Umbilical cord (tissue), 1 donor: ENCODE measurements at regions not wholly inside any gene's neighbourhood (a gene's known extent, or its start where the extent isn't known, plus 50 kb on each side); places are given as distances from the start of the nearest gene placed in this dataset.
"Not testable (repeated sequence)": the region's sequence is repeated elsewhere in the genome, so short reads cannot be mapped to it uniquely, and the experiment has no call there.

ENCODE experiments used
- DNase-seq: peaks from one replicate; pipeline ENCODE4 v3.0.0-alpha.2; 2015; ENCODE audit warnings: low spot score

DNA sequence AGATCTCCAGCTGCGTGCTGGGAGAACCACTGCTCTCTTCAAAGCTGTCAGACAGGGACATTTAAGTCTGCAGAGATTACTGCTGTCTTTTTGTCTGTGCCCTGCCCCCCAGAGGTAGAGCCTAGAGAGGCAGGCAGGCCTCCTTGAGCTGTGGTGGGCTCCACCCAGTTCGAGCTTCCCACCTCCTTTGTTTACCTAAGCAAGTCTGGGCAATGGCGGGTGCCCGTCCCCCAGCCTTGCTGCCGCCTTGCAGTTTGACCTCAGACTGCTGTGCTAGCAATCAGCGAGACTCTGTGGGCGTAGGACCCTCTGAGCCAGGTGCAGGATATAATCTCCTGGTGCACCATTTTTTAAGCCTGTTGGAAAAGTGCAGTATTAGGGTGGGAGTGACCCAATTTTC, 128.6 kb downstream of the ACTR3 start:
- not testable (repeated sequence) for DNase-seq

DNA sequence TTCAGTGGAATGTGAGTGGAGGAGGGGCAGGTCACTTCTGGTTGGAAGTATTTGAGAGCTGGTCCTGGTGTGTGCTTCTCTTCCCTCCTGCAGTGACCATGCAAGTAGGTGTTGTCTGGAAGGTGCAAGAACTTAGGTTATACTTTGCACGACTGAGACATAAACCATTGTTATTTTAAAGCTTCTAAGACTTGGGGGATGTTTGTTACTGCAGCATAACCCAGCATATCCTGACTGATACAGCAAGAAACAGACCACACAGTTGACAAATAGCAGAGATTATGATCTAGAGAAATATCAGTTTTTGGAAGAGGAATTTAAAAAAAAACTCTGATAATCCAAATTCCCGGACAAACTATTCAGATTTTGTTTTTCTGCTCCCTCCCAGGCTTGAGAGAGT, 130.8 kb downstream of the ACTR3 start:
- no peak for DNase-seq

DNA sequence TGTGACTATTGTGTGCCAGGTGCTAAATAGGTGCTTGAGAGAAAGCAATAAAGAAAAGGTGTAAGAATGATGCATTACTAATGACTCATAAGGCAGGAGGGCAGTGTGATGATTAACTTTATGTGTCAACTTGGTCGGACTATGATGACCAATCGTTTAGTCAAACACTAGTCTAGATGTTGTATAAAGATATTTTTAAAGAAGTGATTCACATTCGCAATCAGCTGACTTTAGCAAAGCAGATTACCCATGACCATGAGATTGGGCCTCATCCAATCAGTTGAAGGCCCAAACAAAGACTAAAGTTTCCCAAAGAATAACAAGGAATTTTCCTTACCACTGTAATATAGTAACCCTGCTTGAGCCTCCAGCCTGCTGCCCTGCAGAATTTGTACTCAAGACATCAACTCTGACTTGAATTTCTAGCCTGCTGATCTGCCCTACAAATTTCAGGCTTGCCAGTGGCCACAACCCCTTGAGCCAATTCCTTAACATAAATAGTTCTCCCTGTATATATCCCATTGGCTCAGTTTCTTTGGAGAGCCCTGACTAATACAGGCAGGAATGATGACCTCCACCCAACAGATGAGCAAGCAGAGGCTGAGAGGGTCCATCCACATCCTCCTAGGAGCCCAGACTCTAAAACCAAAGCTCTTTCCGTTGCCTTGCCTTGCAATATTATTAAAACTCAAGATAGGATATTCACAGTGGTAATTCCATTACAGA, 132.6 kb downstream of the ACTR3 start:
- DNase-seq, result no peak

DNA sequence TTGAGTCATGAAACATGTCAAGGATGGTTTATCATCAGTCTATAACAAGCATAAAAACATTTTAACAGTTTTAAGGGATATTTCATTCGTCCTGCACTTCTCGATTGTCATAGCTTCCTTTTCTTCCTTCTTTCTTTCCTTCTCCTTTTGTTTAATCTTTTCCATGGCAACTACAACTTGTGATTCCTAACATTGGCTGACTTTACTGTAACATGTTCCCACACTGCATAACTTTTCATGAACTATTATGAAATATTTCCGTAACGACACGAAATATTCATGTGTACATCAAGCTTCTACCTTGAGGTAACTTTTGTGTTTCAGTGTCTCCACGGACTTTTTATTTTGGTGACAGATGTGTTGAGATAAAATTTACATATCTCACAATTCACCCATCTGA, 134.4 kb downstream of the ACTR3 start:
- no peak for DNase-seq

DNA sequence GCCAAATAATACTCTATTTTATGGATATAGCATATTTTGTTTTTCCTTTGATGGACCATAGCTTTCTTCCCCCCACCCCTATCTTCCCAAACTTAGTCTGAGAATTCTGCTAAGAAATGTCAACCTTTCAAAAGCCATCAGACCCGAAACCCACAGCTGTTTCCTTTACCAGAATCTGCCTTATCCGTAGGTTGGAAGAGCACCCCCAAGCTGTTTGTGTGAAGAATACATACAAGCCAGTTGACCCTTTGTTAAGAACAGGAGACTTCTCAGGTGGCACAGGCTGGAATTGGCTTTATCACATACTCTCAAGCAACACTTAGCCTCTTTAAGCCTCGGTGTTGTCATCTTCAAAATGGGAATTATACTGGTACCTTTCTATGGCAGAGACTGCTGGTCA, 135.1 kb downstream of the ACTR3 start:
- no peak for DNase-seq

DNA sequence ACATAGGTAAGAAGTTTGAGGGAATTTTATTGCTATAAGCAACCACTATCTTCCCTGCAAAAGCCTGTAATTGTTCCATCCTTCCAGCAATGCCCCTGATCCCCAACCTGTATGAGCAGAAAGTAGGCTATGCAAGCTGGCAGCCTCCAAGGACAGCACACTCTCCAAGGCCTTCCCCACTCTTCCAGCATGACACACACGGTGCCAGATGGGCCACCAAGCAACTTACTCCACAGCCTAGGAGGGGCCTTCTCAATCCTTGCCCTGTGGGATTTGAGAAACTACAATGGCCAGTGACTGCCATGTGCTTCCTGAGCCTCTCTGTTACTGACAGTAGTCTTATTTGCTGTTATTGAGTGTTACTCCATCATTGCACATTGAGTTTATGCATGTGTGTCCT, 137.5 kb downstream of the ACTR3 start:
- no peak for DNase-seq

DNA sequence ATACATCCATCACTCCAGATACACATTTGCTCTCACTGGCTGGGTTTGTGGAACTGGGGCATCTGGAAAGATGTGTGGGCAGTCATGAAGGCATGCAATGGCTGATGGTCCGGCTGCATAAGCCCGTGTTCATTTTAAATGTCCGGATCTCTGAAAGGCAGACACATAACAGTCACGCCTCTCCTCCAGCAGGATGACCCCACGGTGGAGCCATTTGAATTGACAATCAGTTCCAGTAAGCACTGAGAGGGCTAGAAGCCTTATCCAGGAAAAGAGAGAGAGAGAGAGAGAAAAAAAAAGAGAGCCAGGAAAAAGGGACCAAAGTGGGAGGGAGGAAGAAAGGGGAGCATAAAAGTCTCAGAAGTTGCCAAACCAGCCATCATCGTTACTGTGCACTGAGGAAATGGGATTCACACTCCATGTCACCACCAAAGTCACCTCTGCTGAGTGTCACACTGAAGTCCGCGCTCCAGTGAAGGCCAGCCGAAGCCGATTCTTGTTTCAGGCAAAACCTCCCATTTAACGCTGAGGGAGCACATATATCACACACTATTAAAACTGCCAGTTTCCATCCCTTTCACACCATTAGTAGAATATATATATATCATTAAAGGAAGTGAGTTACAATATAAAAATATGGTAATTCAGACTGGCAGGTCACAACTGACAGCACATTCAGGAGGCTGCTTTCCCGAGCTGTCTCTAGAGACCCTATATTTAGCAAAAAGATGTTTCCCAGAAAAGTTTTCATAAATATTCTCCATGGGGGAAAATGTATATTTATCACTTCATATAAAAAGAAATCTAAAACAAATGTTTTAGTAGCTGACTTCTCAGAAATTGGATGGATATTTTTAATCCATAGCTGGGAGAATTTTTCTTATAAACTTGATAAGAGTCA, 142.0 kb downstream of the ACTR3 start:
- no peak for DNase-seq

DNA sequence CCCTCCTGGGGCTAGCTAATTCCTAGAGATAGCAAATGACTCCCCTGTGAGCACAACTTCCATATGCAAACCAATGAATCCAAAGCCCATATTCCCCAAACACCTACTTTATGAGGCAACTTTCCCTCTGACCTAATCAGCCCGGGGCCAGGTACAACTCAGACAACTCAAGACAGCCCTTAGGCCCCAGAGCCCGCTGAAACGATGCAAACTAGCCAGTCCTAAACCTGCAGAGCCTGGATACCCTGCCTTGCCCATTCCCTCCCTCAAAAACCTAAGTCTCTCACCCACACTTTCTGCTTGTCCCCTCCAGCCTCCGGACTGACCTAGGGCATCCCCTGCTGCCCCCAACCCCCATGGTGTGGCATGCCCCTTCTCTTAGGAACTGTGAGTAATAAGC, 142.8 kb downstream of the ACTR3 start:
- DNase-seq, result no peak

DNA sequence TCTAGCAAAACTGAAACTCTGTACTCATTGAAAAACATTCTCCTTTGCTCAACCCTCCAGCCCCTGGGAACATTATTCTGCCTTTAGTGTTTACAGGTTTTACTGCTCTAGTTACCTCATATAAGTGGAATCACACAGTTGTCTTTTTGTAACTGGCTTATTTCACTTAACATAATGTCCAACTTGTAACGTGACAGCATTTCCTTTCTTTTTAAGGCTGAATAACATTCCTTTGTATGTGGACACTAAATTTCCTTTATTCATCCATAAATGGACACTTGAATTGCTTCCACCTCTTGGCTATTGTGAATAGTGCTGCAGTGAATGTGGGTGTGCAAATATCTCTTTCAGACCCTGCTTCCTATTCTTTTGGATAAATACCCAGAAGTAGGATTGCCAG, 144.9 kb downstream of the ACTR3 start:
- DNase-seq, result no peak

DNA sequence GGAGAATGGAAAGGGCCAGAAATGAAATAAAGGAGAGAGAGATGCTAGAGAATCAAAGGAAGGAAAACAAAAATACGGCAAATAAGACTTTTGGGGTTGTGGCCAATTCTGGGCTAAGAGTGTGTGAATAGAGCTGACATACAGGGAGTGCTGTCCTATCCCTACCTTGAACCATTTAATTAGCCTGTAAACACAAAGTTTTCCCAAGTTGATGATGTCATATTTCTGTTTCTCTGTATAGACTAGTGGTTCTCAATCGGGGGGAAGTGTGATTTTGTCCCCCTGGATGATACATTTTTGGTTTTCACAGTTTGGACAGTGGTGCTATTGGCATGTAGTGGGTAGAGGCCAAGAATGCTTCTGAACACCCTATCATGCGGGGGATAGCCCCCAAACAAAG, 148.8 kb downstream of the ACTR3 start:
- DNase-seq, result no peak

DNA sequence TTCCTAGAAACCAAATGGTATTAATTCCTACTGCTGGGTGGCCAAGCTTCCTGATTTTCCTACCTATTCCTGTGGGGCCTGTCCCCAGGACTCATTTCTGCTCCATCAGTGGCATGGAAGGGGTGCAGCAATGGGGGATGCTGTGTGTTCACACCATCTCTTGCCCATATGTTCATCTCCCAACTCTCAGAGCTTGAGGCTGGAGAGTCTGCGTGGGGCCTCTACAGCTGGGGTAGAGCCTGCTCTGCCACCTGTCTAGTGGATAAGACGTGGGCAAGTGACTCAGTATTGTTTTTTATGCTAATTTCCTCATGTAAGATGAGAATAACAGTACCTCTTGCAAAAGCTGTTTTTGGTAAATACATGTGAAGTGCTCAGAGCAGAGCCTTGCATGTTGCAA, 149.8 kb downstream of the ACTR3 start:
- no peak for DNase-seq

DNA sequence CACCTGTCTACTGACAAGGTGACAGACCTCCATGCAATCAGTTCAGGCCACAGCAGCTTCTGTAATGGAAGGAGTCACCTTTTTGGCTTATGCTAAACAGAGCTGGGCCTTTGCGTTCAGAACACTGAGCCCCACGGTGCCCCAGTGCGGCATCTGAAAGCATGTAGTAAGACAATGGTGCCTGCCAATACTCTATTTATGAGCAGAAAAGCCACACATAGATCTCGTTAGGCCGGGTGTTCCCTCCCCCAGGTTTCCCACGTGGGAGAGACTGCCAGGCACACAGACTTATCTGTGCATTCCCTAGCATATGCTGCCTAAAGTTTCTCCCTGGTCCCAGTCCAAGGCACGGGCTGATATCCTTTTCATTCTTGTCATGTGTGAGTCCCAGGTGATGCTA, 150.9 kb downstream of the ACTR3 start:
- DNase-seq, result no peak

DNA sequence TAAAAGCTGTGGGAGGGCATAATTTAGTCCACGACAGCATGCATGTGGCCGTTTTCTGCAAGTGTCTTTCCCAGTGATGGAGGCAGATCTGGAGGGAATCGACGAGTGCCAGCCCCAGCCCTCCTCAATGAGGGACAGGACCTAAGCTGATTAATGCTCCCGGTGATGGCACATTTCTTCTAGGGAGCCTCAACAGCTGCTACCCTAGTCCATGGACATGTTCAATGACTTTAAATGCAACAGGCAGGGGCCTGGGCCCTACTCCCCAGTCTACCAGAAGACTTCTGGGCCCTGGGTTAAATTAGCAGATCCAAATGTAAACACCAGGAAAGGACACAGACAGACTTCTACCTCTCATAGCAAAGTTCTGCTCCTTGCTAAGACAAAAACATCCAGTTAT, 155.1 kb downstream of the ACTR3 start:
- no peak for DNase-seq

DNA sequence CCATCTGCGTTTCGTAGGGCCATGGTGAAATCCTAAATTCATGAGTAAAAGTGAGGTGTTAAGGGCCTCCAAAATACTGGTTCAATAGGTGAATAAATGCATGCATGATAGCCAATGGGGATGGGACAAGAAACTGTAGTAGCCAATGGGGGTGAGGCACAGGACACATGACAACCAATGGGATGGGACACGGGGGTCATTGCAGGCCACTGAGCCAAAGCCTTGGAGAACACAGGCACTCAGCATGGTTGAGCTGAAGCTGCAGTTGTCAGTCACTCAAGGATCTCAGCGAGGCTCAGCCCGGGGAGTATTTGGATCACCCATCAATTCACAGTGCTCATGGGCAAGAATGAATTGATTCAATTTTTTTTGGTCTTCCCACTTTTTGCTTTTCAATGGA, 156.5 kb downstream of the ACTR3 start:
- no peak for DNase-seq

DNA sequence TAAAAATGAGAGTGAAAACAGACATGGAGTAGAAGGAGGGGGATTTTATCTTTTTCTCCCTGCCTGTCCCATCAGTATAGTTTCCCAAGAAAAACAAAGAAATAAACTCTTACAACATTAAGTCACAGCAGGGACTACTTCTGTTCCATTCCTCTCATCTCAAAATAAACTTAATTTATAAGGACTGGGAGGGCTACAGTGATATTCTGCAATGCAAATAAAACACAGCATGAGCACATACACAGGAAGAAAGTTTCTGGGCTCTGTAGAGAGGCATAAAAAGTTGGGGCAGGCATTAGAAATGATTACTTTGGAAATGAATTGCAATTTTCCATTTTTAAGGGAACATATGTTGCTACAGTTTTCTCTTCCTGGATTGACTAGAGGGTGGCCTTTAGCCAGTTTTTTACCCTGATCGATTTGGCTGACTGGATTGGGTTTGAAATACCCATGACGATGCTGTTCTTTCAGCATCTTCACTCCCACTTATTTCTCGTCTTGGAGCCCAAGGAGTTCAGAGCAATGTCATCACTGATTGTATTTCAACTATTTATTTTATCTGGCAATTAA, 157.1 kb downstream of the ACTR3 start:
- no peak for DNase-seq

DNA sequence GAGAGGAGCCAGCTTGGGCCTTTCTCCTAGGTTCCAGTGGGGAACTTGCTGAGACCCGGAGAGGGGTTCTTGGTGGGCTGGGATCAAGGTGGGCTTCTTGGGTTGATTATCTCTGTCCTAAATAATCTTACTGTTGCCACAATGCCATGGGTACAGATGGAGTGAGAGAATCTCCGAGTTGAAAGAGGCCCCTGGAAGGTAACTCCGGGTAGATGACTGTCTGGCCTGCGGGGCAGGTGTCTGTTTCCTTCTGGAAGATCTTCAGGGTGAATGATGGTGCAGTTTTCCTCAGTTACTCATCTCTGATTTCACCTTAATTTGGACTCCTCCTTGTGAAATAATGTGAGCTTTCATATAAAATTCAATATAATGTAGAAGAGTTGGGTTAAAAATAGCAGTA, 159.4 kb downstream of the ACTR3 start:
- DNase-seq, result no peak

DNA sequence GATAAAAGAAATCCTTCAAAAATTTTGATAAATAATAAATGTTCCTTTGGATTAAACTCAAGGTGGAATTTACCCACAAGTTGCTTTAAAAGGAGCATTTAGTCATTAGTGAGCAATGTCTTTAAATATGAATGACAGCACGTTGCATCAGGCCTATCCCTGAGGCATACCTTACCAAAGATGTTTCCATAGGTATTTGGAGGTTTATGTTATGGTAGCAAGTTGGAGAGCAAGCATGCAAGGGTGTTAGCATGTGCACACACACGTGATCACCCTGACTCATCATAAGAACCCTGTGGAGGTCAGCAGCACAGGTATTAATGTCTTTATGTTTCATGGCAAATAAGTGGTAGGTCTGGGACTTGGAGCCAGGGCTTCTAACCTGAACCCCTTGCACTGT, 159.9 kb downstream of the ACTR3 start:
- DNase-seq, result no peak

DNA sequence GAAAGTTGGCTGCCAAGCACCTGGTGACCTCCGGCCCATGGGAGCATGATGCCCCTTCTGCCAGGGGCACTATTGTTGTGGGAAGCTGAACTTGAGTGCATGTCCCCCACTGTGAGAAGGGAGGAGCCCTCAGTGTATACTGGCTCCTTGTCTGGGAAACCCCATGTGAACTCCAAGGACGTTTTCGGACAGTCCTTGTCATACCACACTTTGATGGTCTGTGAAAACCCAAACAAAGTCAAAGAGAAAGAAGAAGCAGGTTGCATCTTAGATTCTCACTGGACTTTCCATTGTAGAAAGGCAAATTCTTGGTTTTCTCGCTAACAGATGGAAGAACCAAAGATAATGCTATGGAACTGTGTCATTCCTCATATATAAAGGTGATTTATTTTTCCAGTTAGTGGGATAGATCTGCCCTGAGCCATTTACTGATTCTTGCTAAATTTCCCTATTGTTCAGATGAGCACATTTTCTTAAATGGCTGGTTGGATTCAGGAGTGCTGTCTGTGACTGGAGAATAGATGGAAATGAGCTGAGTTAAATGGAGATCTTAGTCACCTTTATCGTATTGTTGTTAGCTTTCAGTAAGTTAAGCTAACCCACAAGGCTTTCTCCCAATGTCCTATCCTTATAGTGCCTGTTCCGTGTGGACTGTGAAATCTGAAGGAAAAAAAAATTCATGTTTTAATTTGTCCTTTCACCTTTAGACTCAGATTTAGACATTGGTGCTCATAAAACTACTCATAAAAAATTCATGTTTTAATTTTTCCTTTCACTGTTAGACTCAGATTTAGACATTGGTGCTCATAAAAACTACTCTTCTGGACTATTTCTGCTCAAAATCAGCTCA, 166.6 kb downstream of the ACTR3 start:
- DNase-seq, result no peak

DNA sequence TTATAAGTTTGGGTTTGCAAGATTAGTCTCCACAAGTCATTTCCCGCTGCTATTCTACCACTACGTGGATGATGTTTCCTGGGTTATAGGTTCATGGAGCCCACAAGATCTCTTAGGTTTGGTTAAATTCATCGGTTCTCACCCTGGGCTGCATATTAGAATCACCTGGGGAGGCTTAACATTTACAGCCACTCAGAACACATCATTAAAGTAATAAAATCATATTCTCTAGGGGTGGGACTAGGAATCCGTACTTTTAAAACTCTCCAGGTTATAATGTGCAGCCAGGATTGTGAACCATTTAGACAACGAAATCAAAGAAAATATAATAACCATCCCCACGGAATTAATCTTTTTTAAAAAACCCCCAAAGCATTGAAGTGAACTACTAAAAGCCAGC, 167.7 kb downstream of the ACTR3 start:
- DNase-seq, result no peak

DNA sequence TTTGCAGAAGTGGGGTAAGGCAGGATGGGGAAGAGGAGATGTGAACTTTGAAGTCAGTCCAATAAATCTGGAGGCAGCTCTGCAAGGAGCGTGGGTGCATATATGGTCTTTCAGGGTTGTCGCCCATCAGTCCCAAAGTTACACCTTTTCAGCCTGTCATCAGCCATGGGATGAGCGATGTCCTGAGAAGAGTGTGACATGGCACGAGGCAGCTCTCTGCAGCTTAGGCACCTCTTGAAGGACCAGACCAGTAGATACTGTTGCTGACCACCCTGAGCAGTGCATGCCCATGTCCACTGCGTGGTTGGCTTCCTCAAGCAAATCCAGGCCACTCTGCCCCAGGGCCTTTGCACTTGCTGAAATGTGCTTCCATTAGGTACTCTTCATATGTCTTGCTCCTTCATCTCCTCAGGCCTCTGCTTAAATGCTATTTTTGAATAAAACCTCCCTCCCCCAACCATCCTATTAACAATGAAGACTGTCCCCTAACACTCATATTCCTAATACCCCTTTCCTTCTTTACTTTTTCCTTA, 171.7 kb downstream of the ACTR3 start:
- no peak for DNase-seq

DNA sequence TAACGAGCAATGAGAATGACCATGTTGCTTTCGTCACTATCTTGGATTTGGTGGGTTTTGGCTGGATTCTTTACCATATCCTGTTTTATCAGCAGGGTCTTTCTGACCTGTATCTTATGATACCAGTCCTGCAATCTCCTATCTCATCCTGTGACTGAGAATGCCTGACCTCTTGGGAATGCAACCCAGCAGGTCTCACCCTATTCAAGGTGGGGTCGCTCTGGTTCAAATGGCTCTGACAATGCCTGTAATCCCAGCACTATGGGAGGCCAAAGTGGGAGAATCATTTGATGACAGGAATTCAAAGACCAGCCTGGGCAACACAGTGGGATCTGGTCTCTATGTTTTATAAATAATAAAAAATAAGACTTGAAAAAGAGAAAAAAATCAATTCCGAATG, 173.5 kb downstream of the ACTR3 start:
- DNase-seq, result no peak

DNA sequence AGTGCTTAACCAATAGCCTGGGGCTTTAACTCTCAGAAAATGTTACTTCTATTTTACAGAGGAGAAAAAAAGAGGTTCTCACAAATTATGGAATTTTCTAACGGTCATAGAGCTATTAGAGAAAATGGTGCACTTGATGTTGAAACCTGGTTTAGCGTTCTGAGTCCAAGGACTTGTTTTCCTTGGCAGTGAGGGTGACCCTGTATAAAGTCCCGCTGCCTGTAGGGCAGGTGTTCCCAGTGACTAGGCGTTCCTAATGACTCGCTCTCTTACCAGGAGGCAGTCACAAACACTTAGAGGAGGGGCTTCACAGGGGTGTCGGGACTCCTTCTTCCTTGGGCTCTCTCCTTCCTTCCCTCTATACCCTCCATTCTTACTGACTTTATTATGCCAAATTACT, 175.8 kb downstream of the ACTR3 start:
- no peak for DNase-seq
